ENCODE measurements at regions not wholly inside any gene's neighbourhood (a gene's known extent, or its start where the extent isn't known, plus 50 kb on each side); places are given as distances from the start of the nearest gene placed in this dataset.

DNA sequence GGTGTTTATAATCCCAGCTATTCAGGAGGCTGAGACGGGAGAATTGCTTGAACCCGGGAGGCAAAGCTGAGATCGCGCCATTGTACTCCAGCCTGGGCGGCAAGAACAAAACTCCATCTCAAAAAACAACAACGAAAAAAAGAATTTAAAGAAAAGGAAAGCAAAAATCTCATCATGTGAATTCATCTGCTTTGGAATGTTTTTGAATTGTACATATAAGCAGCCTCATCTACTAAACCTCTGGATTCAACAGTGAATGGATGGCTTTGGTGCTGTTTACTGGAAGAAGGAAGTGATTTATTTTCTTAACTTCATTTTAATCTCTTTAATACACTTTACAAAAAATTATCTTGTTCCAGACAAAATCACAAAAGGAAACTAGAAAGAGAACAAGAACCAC lies 51.8 kb upstream of the PNRC1 start:
- ChIA-PET CTCF (interaction anchor here (3.7 kb wide), 1 partner anchor 46 kb away, joined by 16 read pairs; no protein-coding TSS in a partner anchor), POLR2A (interaction anchor here (1.0 to 2.4 kb wide), 2 partner anchors 45 to 52 kb away, joined by 3 to 6 read pairs; partner anchors contain the start of gene PNRC1)
- H3K4me3 Mint-ChIP-seq (ENCODE audit: unreplicated experiment) = no peak overlapping the region
- no peak for DNase-seq (ENCODE audit: unreplicated experiment)
- no TSS peak for BruUV-seq (replicated peaks)
- H3K27ac Mint-ChIP-seq (ENCODE audit: low read depth, unreplicated experiment) = no peak overlapping the region
- intact Hi-C loops (cut with micrococcal nuclease) = no loop called here
- peaks cover 16% of the 10 kb centered on the region for H3K4me1 Mint-ChIP-seq (ENCODE audit: insufficient read depth, unreplicated experiment)
- H3K9me3 Mint-ChIP-seq (ENCODE audit: unreplicated experiment) = no peaks in the 10 kb centered on the region
- no peaks in the 10 kb centered on the region for H3K36me3 Mint-ChIP-seq (ENCODE audit: insufficient read depth, unreplicated experiment)
- H3K27me3 Mint-ChIP-seq (ENCODE audit: insufficient read depth, unreplicated experiment) = no peaks in the 10 kb centered on the region
- TF ChIP-seq, protein P1, sequence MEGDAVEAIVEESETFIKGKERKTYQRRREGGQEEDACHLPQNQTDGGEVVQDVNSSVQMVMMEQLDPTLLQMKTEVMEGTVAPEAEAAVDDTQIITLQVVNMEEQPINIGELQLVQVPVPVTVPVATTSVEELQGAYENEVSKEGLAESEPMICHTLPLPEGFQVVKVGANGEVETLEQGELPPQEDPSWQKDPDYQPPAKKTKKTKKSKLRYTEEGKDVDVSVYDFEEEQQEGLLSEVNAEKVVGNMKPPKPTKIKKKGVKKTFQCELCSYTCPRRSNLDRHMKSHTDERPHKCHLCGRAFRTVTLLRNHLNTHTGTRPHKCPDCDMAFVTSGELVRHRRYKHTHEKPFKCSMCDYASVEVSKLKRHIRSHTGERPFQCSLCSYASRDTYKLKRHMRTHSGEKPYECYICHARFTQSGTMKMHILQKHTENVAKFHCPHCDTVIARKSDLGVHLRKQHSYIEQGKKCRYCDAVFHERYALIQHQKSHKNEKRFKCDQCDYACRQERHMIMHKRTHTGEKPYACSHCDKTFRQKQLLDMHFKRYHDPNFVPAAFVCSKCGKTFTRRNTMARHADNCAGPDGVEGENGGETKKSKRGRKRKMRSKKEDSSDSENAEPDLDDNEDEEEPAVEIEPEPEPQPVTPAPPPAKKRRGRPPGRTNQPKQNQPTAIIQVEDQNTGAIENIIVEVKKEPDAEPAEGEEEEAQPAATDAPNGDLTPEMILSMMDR (IDR thresholded peaks at IDR 0.05; ENCODE audit: unreplicated experiment) = no peak

DNA sequence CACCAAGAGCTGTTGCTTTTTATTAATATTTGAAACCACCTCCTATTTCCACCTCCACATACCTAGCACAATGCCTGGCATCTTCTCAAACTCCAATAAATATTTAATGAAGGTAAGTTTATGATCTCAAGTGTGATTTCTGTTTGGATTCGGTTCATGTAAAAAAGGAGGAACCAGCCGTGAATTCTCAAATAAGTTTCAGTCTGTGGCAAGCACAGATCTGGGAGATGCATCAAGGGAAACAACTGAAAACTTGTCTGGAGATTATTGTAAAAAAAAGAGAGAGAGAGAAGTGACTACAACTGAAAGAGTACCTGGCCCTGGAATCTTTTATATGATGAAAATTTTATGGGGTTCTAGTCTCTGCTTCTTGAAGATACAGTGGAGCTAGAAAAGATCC lies 52.8 kb upstream of the PNRC1 start:
- H3K27ac Mint-ChIP-seq (ENCODE audit: low read depth, unreplicated experiment) = no peak overlapping the region
- CTCF ChIA-PET = interaction anchor here (0.6 to 3.7 kb wide), 6 partner anchors 16 to 174 kb away, joined by 3 to 16 read pairs (median 3); no protein-coding TSS in a partner anchor

DNA sequence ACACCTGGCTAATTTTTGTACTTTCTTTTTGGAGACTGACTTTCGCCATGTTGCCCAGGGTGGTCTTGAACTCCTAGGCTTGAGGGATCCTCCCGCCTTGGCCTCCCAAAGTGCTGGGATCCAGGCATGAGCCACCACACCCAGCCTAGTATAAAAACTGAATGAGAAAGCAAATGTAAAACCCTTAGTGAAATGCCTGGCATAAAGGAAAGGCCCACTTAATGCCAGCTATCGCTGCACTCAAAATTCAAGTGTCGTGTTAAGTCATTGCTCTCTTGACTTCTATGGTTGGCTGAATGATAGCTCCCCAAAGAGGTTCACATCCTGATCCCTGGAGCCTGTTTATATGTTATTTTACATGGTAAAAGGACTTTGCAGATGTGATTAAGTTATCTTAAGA lies 54.4 kb upstream of the PNRC1 start:
- TF ChIP-seq, protein P1 (IDR thresholded peaks at IDR 0.05; ENCODE audit: unreplicated experiment) = no peak
- Mint-ChIP-seq H3K4me3 (ENCODE audit: unreplicated experiment) (no peak overlapping the region), H3K27me3 (ENCODE audit: insufficient read depth, unreplicated experiment) (no peaks in the 10 kb centered on the region), H3K36me3 (ENCODE audit: insufficient read depth, unreplicated experiment) (no peaks in the 10 kb centered on the region), H3K27ac (ENCODE audit: low read depth, unreplicated experiment) (no peak overlapping the region), H3K9me3 (ENCODE audit: unreplicated experiment) (no peaks in the 10 kb centered on the region), H3K4me1 (ENCODE audit: insufficient read depth, unreplicated experiment) (peaks cover 24% of the 10 kb centered on the region)
- intact Hi-C loops (cut with micrococcal nuclease) = no loop called here
- BruUV-seq (replicated peaks) = no TSS peak
- CTCF ChIA-PET = interaction anchor here (1.5 to 3.7 kb wide), 2 partner anchors 10 to 43 kb away, joined by 3 to 16 read pairs; no protein-coding TSS in a partner anchor
- POLR2A ChIA-PET = interaction anchor here (0.7 to 8.7 kb wide), 4 partner anchors 9 to 54 kb away, joined by 3 to 61 read pairs (median 6); partner anchors contain the start of gene PNRC1
- no peak for DNase-seq (ENCODE audit: unreplicated experiment)

More for the DNA sequence above, 52.8 kb upstream of the PNRC1 start:
- no peak for DNase-seq (ENCODE audit: unreplicated experiment)
- no peaks in the 10 kb centered on the region for H3K36me3 Mint-ChIP-seq (ENCODE audit: insufficient read depth, unreplicated experiment)
- no peak overlapping the region for H3K4me3 Mint-ChIP-seq (ENCODE audit: unreplicated experiment)
- no TSS peak for BruUV-seq (replicated peaks)
- no peaks in the 10 kb centered on the region for H3K27me3 Mint-ChIP-seq (ENCODE audit: insufficient read depth, unreplicated experiment)
- H3K9me3 Mint-ChIP-seq (ENCODE audit: unreplicated experiment) = no peaks in the 10 kb centered on the region
- intact Hi-C loops (cut with micrococcal nuclease) = no loop called here
- POLR2A ChIA-PET = interaction anchor here (0.6 to 8.7 kb wide), 4 partner anchors 8 to 53 kb away, joined by 3 to 61 read pairs (median 4); partner anchors contain the start of gene PNRC1
- TF ChIP-seq, protein P1 (IDR thresholded peaks at IDR 0.05; ENCODE audit: unreplicated experiment) = no peak
- peaks cover 16% of the 10 kb centered on the region for H3K4me1 Mint-ChIP-seq (ENCODE audit: insufficient read depth, unreplicated experiment)

DNA sequence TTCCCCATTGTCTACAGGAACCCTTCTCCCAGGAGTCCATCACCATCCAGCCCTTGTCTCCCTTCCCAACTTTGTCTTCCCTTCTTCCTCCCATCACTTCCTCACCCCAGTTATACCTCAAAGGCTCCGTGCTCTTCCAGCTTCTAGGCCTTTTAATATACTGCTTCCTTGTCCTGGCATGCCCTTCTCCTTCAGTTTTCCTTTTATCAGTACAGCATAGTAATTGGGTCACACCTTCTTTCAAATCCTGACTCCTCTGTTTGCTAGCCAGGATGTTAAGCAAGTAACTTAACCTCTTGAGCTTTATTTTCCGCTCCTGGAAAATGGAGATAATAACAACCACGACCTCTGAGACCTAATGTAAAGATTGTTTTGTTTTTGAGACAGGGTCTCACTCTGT lies 54.9 kb upstream of the PNRC1 start:
- TF ChIP-seq, protein P1 (IDR thresholded peaks at IDR 0.05; ENCODE audit: unreplicated experiment) = no peak
- no peak overlapping the region for H3K4me3 Mint-ChIP-seq (ENCODE audit: unreplicated experiment)

More for the DNA sequence above, 54.9 kb upstream of the PNRC1 start:
- ChIA-PET CTCF (interaction anchor here (1.0 to 3.7 kb wide), 3 partner anchors 11 to 216 kb away, joined by 3 to 16 read pairs (median 3); no protein-coding TSS in a partner anchor), POLR2A (interaction anchor here (0.6 to 8.7 kb wide), 5 partner anchors 9 to 57 kb away, joined by 3 to 61 read pairs (median 4); partner anchors contain the start of gene PNRC1)
- no peaks in the 10 kb centered on the region for H3K27me3 Mint-ChIP-seq (ENCODE audit: insufficient read depth, unreplicated experiment)
- no peaks in the 10 kb centered on the region for H3K9me3 Mint-ChIP-seq (ENCODE audit: unreplicated experiment)
- BruUV-seq (replicated peaks) = no TSS peak
- peak overlapping the region; percentile 17 for H3K27ac Mint-ChIP-seq (ENCODE audit: low read depth, unreplicated experiment)
- H3K4me1 Mint-ChIP-seq (ENCODE audit: insufficient read depth, unreplicated experiment) = peaks cover 24% of the 10 kb centered on the region
- H3K36me3 Mint-ChIP-seq (ENCODE audit: insufficient read depth, unreplicated experiment) = no peaks in the 10 kb centered on the region
- DNase-seq (ENCODE audit: unreplicated experiment) = no peak
- intact Hi-C loops (cut with micrococcal nuclease) = no loop called here

Data from MCF 10A (cell line).